HuH-7 (cell line): ENCODE measurements at regions not wholly inside any gene's neighbourhood (a gene's known extent, or its start where the extent isn't known, plus 50 kb on each side); places are given as distances from the start of the nearest gene placed in this dataset.
"Not testable (repeated sequence)": the region's sequence is repeated elsewhere in the genome, so short reads cannot be mapped to it uniquely, and the experiment has no call there.

ENCODE experiments used
- DNase-seq: peaks from one replicate; pipeline ENCODE4 v3.0.0; 2011; ENCODE audit warnings: low spot score

DNA sequence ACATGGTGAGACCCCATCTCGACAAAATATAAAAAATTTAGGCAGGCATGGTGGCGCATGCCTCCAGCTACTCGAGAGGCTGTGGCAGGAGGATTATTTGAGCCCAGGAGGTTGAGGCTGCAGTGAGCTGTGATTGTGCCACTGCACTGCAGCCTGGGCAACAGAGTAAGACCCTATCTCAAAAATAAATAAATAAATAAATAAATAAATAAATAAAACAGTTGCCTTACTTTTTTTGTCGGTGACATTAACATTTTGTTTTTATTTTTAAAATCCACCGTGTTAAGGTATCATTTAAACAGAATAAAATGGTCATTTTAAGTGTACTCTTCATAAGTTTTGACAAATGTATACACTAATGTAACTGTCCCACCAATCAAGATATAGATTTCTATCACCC, 57.0 kb downstream of the RASL11A start:
- DNase-seq = no peak

GRCh38 chr13:27329210-27329609, 58.6 kb downstream of the RASL11A start:
- DNase-seq = no peak

GRCh38 chr13:27334774-27335435, 64.3 kb downstream of the RASL11A start:
- no peak for DNase-seq

- DNase-seq = no peak
These were observed 65.5 kb downstream of the RASL11A start for GRCh38 chr13:27336014-27336673.

GRCh38 chr13:27338207-27338606, 67.6 kb downstream of the RASL11A start:
- no peak for DNase-seq

GRCh38 chr13:27338816-27339215, 68.2 kb downstream of the RASL11A start:
- DNase-seq = peak; percentile 60

DNA sequence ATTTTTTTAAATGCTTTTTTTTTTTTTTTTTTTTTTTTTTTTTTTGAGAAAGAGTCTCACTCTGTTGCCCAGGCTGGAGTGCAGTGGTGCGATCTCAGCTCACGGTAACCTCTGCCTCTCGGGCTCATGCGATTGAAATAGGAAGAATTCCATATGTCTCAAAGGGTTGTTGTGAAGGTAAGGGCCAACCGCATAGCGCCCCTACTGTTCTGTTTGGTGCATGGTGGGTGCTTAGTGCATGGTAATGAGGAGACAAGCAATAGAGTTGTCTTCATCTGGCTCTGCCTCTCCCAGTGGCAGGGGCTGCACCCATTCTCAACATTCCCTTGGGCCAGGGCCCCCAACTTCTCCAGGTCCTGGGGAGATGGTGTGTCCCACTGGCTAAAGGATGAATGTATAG, 68.7 kb downstream of the RASL11A start:
- DNase-seq = peak; percentile 56

GRCh38 chr13:27341616-27342015, 71.0 kb downstream of the RASL11A start:
- no peak for DNase-seq

- DNase-seq = no peak
These were observed 76.7 kb downstream of the RASL11A start for GRCh38 chr13:27347211-27347772.

DNA sequence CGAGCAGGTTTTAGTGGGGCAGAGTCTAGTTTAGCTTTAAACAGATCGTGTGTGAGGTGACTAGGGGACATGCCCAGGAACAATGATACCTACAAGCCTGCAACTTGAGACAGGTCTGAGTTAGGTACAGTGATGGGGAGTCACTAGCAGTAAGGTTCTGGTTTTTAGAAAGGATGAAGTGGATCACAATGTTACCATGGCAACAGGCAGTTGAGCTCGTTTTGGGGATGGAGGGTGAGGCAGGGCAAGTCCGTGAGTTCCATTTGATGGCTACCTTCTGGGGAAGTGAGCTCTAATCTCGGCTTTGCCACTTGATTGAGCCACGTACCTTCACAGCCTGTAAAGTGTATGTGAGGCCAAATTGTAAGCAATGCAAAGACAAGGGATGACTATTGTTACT, 76.0 kb upstream of the GTF3A start:
- no peak for DNase-seq

DNA sequence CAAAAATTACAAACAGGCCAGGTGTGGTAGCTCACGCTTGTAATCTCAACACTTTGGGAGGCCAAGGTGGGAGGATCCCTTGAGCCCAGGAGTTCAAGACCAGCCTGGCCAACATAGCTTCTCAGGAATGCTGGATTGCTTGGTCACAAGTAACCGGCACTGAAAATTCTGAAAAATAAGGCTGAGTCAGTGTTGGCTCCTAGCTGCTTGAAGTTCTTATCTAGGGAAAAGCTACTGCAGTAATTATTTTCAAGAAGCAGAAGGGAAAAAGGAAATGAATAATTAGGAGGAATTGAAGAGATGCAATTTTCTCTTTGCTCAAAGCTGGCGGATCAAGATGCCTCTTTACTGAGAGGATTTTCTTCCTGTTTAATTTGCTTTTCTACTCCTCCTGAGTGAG, 75.0 kb upstream of the GTF3A start:
- DNase-seq = no peak

- not testable (repeated sequence) for DNase-seq
These were observed 73.6 kb upstream of the GTF3A start for GRCh38 chr13:27350825-27351224.

- DNase-seq = no peak
These were observed 71.7 kb upstream of the GTF3A start for GRCh38 chr13:27352698-27353097.

DNA sequence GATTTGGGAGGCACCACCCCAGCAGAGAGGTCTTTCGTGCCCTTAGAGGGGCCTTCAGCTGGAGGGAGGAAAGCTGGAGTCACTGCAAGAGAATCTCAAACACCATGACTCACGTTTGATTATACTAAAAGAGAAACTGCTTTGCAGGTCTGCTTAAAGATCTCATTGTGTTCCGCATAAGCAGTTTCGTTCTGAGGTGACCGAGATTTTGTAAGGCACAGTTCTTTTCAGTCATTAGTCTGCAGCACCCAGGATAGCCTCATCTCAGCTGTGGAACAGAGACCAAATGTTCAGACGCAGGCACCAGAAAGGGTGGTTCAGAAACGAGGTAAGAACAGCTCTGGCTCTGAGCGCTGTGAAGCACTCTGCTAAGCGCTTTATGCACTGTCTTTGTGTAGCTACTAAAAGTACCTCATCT, 71.2 kb upstream of the GTF3A start:
- DNase-seq = no peak

DNA sequence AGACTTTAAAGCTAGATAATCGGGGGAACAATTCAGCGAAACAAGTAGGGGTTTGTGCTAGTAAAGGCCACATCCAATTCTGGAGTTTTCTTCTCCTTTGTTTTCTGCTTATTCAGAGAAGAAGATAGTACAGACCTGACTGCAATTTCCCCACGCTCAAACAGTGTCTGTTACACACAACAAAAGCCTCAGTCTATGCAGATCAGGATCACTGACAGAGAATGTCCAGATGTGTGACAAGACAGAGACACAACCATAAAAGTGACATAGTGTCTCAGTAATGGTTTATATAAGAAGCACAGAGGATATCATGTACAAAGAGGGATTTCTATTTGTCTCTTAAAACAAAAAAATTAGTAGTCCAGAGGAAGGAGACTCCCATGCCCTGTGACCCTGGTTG, 70.7 kb upstream of the GTF3A start:
- DNase-seq = no peak

DNA sequence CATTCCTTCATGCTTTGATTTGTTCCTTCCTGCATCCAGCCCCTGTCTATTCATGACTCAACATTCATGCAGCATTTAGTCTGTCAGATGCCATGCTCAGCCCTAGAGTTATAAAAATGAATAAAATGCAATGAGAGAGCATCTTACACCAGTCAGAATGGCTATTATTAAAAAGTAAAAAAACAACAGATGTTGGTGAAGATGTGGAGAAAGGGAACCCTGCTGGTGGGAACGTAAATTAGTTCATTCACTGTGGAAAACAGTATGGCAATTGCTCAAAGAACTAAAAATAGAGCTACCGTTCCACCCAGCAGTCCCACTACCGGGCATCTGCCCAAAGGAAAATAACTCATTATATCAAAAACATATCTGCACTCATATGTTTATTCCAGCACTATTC, 70.0 kb upstream of the GTF3A start:
- no peak for DNase-seq

DNA sequence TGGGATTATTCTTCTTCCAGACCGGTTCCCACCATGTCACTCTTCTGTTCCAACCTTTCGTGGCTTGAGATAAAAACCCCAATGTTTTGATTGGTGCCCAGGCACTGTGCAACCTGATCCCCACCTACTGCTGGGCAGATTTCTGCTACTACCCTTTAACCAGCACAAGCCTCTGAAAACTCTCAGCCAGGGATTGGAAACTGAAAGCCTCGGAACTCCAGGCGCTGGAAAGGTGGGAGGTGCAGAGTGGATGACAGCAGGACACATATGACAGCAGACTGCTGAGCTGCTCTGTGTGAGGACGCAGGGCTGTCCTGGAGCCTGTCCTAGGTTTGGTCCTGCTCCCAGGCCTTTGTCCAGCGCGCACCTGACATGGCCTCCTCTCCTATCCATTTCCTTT, 68.5 kb upstream of the GTF3A start:
- no peak for DNase-seq

GRCh38 chr13:27358420-27358819, 66.0 kb upstream of the GTF3A start:
- DNase-seq = no peak

- DNase-seq = peak; percentile 75
These were observed 65.1 kb upstream of the GTF3A start for GRCh38 chr13:27359199-27359821.

DNA sequence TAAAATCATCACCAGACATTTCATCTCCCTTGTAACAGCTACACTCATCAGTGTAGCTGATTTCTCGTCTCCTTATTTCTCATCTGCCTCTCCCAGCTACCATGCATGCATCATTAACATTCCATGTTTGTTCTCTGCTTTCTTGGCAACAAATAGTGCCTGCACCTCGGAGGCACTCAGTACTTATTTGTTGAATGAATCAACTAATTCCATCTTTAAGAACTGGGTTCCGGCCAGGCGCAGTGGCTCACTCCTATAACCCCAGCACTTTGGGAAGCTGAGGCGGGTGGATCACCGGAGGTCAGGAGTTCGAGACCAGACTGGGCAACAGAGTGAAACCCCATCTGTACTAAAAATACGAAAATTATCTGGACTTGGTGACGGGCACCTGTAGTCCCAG, 63.9 kb upstream of the GTF3A start:
- no peak for DNase-seq

- DNase-seq = peak; percentile 91
These were observed 62.2 kb upstream of the GTF3A start for GRCh38 chr13:27362064-27362751.

DNA sequence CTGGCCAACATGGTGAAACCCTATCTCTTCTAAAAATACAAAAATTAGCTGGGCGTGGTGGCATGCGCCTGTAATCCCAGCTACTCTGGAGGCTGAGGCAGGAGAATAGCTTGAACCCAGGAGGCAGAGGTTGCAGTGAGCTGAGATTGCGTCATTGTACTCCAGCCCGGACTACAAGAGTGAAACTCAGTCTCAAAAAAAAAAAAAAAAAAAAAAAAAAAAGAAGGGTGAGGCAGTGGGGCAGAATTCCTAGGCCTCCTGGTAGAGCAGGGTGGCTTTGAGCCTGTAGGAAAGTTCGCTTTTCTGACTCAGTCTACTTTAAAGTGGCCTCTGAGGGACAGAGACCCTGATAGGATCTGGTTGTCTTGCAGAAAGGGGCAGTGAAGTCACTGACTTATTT, 60.8 kb upstream of the GTF3A start:
- not testable (repeated sequence) for DNase-seq

- DNase-seq = peak; percentile 68
These were observed 56.8 kb upstream of the GTF3A start for GRCh38 chr13:27367570-27367969.
